Retinal pigment epithelial cell (primary cell): ENCODE measurements at regions not wholly inside any gene's neighbourhood (a gene's known extent, or its start where the extent isn't known, plus 50 kb on each side); places are given as distances from the start of the nearest gene placed in this dataset.

Experiments
- DNase-seq: peaks from one replicate; pipeline ENCODE4 v3.0.0-alpha.2; 2010; ENCODE audit warnings: low read depth
- H3K4me3 ChIP-seq: 2 replicates; pipeline ENCODE4 v1.5.1; 2011; ENCODE audit warnings: mild to moderate bottlenecking, low read length, control low read depth, moderate library complexity
- TF ChIP-seq, protein P1 (sequence below): conservative IDR thresholded peaks from 2 replicates; pipeline ENCODE4 v1.5.1; 2011; ENCODE audit warnings: low read depth, low read length, control low read depth, inconsistent platforms

GRCh38 chr12:94862421-94862820, 141.1 kb downstream of the NDUFA12 start:
- H3K4me3 ChIP-seq = no peak overlapping the region
- DNase-seq = no peak
- TF ChIP-seq, protein P1, sequence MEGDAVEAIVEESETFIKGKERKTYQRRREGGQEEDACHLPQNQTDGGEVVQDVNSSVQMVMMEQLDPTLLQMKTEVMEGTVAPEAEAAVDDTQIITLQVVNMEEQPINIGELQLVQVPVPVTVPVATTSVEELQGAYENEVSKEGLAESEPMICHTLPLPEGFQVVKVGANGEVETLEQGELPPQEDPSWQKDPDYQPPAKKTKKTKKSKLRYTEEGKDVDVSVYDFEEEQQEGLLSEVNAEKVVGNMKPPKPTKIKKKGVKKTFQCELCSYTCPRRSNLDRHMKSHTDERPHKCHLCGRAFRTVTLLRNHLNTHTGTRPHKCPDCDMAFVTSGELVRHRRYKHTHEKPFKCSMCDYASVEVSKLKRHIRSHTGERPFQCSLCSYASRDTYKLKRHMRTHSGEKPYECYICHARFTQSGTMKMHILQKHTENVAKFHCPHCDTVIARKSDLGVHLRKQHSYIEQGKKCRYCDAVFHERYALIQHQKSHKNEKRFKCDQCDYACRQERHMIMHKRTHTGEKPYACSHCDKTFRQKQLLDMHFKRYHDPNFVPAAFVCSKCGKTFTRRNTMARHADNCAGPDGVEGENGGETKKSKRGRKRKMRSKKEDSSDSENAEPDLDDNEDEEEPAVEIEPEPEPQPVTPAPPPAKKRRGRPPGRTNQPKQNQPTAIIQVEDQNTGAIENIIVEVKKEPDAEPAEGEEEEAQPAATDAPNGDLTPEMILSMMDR = no peak

- H3K4me3 ChIP-seq = no peak overlapping the region
- TF ChIP-seq, protein P1 = no peak
- no peak for DNase-seq
These were observed 147.2 kb downstream of the NDUFA12 start for GRCh38 chr12:94856324-94856723.

DNA sequence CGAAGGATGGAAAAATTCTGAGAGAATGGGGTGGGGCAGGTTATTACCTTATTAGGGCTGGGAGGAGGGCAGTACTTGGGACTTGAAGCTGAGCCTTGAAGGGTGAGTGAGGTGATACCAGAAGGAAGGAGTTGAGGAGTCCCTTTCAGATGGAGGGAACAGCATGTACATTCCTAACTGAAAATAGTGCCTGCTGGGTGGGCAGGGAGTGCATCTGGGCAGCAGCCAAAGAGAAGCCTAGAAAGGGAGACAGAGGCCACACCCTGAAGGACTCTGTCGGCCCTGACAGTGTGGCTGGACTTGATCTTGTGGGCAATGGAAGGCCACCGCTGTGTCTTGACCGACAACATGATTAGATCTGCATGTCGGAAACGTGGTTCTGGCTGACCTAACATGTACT, 147.6 kb downstream of the NDUFA12 start:
- DNase-seq = no peak
- TF ChIP-seq, protein P1 = no peak
- no peak overlapping the region for H3K4me3 ChIP-seq

DNA sequence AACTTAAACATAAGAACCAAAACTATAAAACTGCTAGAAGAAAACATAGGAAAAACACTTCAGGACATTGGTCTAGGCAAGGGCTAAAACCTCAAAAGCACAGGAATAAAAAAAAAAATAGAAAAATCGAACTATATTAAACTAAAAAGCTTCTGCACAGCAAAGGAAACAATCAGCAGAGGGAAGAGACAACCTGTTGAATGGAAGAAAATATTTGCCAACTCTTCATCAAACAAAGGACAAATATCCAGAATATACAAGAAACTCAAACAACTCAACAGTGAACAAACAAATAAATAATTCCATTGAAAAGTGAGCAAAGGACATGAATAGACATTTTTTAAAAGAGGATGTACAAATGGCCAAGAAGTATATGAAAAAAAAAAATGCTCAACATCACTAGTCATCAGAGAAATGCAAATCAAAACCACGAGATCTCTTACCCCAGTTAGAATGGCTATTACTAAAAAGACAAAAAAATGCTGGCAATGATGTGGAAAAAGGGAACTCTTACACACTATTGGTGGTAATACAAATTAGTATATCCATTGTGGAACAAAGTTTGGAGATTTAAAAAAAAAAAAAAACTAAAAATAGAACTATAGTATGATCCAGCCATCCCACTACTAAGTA, 152.0 kb downstream of the NDUFA12 start:
- no peak overlapping the region for H3K4me3 ChIP-seq
- DNase-seq = no peak
- TF ChIP-seq, protein P1 = no peak

DNA sequence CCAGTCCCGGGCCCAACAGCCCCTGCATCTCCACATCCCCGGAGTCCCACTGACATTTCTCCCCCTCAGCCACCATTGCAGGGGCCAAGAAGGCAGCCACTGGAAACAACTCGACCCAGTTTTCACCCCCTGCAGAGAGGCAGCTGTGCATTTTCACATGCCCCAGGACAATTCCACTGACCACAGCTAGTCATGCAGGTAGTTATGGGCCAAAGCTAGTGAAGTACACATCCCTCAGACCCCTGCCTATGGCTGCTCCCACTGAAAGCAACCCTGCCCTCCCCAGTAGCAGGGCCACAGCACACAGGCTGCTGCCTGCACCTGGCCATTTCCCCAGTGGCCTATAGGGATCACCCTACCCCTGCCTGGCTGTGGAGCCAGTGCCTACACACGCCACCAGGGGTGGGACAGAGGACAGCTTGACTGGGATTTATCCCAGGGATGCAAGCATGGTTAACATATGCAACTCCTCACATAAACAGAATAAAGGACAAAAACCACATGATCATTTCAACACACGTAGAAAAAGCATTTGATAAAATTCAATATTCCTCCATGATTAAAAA, 154.0 kb downstream of the NDUFA12 start:
- H3K4me3 ChIP-seq = no peak overlapping the region
- TF ChIP-seq, protein P1 = no peak
- DNase-seq = no peak

GRCh38 chr12:94848966-94849365, 154.5 kb downstream of the NDUFA12 start:
- no peak overlapping the region for H3K4me3 ChIP-seq
- TF ChIP-seq, protein P1 = no peak
- no peak for DNase-seq

- H3K4me3 ChIP-seq = no peak overlapping the region
- TF ChIP-seq, protein P1 = no peak
- DNase-seq = no peak
These were observed 158.4 kb downstream of the NDUFA12 start for GRCh38 chr12:94845110-94845509.
